IMR-90 (cell line): ENCODE measurements at regions not wholly inside any gene's neighbourhood (a gene's known extent, or its start where the extent isn't known, plus 50 kb on each side); places are given as distances from the start of the nearest gene placed in this dataset.

Source experiments
- ATAC-seq: fragments of 200-7000 bp; cut with Tn5 transposase; 2 replicates; pipeline ENCODE4 v1.9.1; 2020; ENCODE audit warnings: low read depth, mild to moderate bottlenecking, moderate library complexity
- BruUV-seq: library from RNA; stranded (reverse); fragments of 400-500 nt; replicated peaks from 2 replicates; lab custom pipeline; 2021; lab: Mats Ljungman, UMichigan
- CTCF ChIA-PET: fragments of 300-600 bp; formaldehyde crosslinking; extraction: SDS; loops from one replicate; lab custom pipeline; 2021; ENCODE audit warnings: antibody characterized with exemption; lab: Yijun Ruan, JAX
- POLR2A ChIA-PET: fragments of 300-600 bp; sonication (Branson Sonifier 250); formaldehyde crosslinking; loops from one replicate; lab custom pipeline; 2022; ENCODE audit warnings: antibody characterized with exemption; ENCODE audit not compliant: unreplicated experiment; lab: Charles Lee
- DNase-seq: peaks from one replicate; pipeline ENCODE4 v3.0.0; 2013
- H2AFZ ChIP-seq: replicated peaks from 2 replicates; pipeline ENCODE3; 2013; ENCODE audit warnings: low read length, mild to moderate bottlenecking; ENCODE audit not compliant: poor library complexity
- H2AK5ac ChIP-seq: 2 replicates; pipeline ENCODE4 v1.6.1; 2013; ENCODE audit warnings: low read depth, low read length, inconsistent platforms
- H2AK9ac ChIP-seq: replicated peaks from 2 replicates; pipeline ENCODE3; 2013; ENCODE audit warnings: mild to moderate bottlenecking, low read depth, low read length, moderate library complexity; ENCODE audit not compliant: poor library complexity
- H2BK120ac ChIP-seq: 2 replicates; pipeline ENCODE4 v1.6.1; 2013; ENCODE audit warnings: low read depth, low read length, inconsistent platforms
- H2BK15ac ChIP-seq: 3 replicates; pipeline ENCODE4 v1.6.1; 2013; ENCODE audit warnings: low read depth, low read length, inconsistent platforms
- H2BK20ac ChIP-seq: 2 replicates; pipeline ENCODE4 v1.6.1; 2013; ENCODE audit warnings: low read depth, mild to moderate bottlenecking, inconsistent platforms, low read length, moderate library complexity
- H2BK5ac ChIP-seq: 2 replicates; pipeline ENCODE4 v1.6.1; 2013; ENCODE audit warnings: mild to moderate bottlenecking, low read depth, low read length, inconsistent platforms; ENCODE audit not compliant: poor library complexity, severe bottlenecking
- H3K14ac ChIP-seq: replicated peaks from 2 replicates; pipeline ENCODE4 v1.6.1; 2013; ENCODE audit warnings: low read depth, low read length, inconsistent platforms
- H3K18ac ChIP-seq: 2 replicates; pipeline ENCODE4 v1.6.1; 2013; ENCODE audit warnings: low read depth, low read length, control low read depth
- H3K23ac ChIP-seq: 2 replicates; pipeline ENCODE4 v1.6.1; 2013; ENCODE audit warnings: low read depth, low read length, inconsistent platforms
- H3K27ac ChIP-seq: 2 replicates; pipeline ENCODE4 v1.5.1; 2013; ENCODE audit warnings: mild to moderate bottlenecking, control low read depth, low read length; ENCODE audit not compliant: insufficient read depth
- H3K27me3 ChIP-seq: 2 replicates; pipeline ENCODE4 v1.6.1; 2013; ENCODE audit warnings: low read length; ENCODE audit not compliant: control insufficient read depth, insufficient read depth
- H3K36me3 ChIP-seq: 2 replicates; pipeline ENCODE4 v1.6.1; 2013; ENCODE audit warnings: low read length, mixed read lengths; ENCODE audit not compliant: control insufficient read depth, insufficient read depth
- H3K4ac ChIP-seq: 2 replicates; pipeline ENCODE4 v1.6.1; 2013; ENCODE audit warnings: low read depth, low read length, inconsistent platforms
- H3K4me1 ChIP-seq: 2 replicates; pipeline ENCODE4 v1.6.1; 2013; ENCODE audit warnings: low read length, mixed read lengths; ENCODE audit not compliant: control insufficient read depth, insufficient read depth
- H3K4me2 ChIP-seq: 2 replicates; pipeline ENCODE4 v1.6.1; 2013; ENCODE audit warnings: low read depth, mild to moderate bottlenecking, control low read depth, low read length, moderate library complexity
- H3K4me3 ChIP-seq: 2 replicates; pipeline ENCODE4 v1.5.1; 2013; ENCODE audit warnings: low read depth, mild to moderate bottlenecking, control low read depth, low read length, moderate library complexity; ENCODE audit not compliant: insufficient read depth
- H3K56ac ChIP-seq: 2 replicates; pipeline ENCODE4 v1.6.1; 2013; ENCODE audit warnings: low read length, inconsistent platforms; ENCODE audit not compliant: insufficient read depth; ENCODE audit errors: extremely low read depth
- H3K79me1 ChIP-seq, 2 experiments: 2 replicates each; pipeline ENCODE4 v1.6.1; 2013; ENCODE audit warnings: low read length in 2 of 2, inconsistent platforms in 1 of 2, low read depth in 1 of 2
- H3K9ac ChIP-seq: 2 replicates; pipeline ENCODE4 v1.6.1; 2013; ENCODE audit warnings: low read depth, low read length, control low read depth
- H3K9me1 ChIP-seq: 2 replicates; pipeline ENCODE4 v1.6.1; 2013; ENCODE audit warnings: low read length, inconsistent platforms; ENCODE audit not compliant: insufficient read depth
- H3K9me3 ChIP-seq: 2 replicates; pipeline ENCODE4 v1.6.1; 2013; ENCODE audit warnings: low read length; ENCODE audit not compliant: control insufficient read depth, insufficient read depth
- H4K20me1 ChIP-seq: 2 replicates; pipeline ENCODE4 v1.6.1; 2013; ENCODE audit warnings: low read length, inconsistent platforms; ENCODE audit not compliant: insufficient read depth
- H4K5ac ChIP-seq: 2 replicates; pipeline ENCODE4 v1.6.1; 2013; ENCODE audit warnings: mild to moderate bottlenecking, low read depth, low read length, control low read depth
- H4K8ac ChIP-seq, 2 experiments: 2 replicates each; pipeline ENCODE4 v1.6.1; 2013; ENCODE audit warnings: low read depth in 2 of 2, low read length in 2 of 2, control low read depth in 1 of 2, inconsistent platforms in 1 of 2
- H4K91ac ChIP-seq: 2 replicates; pipeline ENCODE4 v1.6.1; 2013; ENCODE audit warnings: low read depth, low read length, inconsistent platforms; ENCODE audit not compliant: insufficient read depth
- BHLHE40 ChIP-seq: fragments of 150-350 bp; IDR thresholded peaks from 2 replicates; pipeline ENCODE4 v1.6.1; 2016; ENCODE audit warnings: mild to moderate bottlenecking, low read depth, low read length
- CHD1 ChIP-seq: IDR thresholded peaks from 2 replicates; pipeline ENCODE4 v1.6.1; 2012; ENCODE audit warnings: low read depth, low read length, improper control_type of control experiment
- FOS ChIP-seq: fragments of 150-350 bp; IDR thresholded peaks from 2 replicates; pipeline ENCODE4 v1.6.1; 2016; ENCODE audit warnings: low read depth, low read length
- RCOR1 ChIP-seq: IDR thresholded peaks from 2 replicates; pipeline ENCODE4 v1.6.1; 2012; ENCODE audit warnings: mild to moderate bottlenecking, low read length, improper control_type of control experiment; ENCODE audit not compliant: insufficient replicate concordance
- WGBS, 2 experiments: methylation state at CpG; one replicate each; pipeline versions ENCODE4 v1.1.5 to v1.1.7; 2013; ENCODE audit warnings: missing lambda C conversion rate in 2 of 2; ENCODE audit not compliant: insufficient read length in 1 of 2; ENCODE audit errors: extremely low coverage in 2 of 2; 5-methylcytosine and 5-hydroxymethylcytosine counted together
- dilution Hi-C: fragments of 300-500 bp; cut with HindIII; formaldehyde crosslinking; loops from one replicate; pipeline ENCODE4 v1.14.3; 2018; ENCODE audit warnings: low sequenced_read_pairs; ENCODE audit not compliant: unreplicated experiment
- in situ Hi-C: fragments of 300-500 bp; cut with MboI; formaldehyde crosslinking; loops from 3 replicates; pipeline ENCODE4 v1.14.3; 2019; ENCODE audit warnings: low sequenced_read_pairs, inconsistent platforms, mixed read lengths
- intact Hi-C: fragments of 100-400 bp; cut with micrococcal nuclease; formaldehyde crosslinking; loops from 2 replicates; pipeline ENCODE4 v1.10.0; 2022
- TF ChIP-seq, protein P1 (sequence below): fragments of 150-350 bp; IDR thresholded peaks from 2 replicates; pipeline ENCODE4 v1.6.1; 2016; ENCODE audit warnings: low read depth, mild to moderate bottlenecking, low read length, moderate library complexity, borderline replicate concordance

DNA sequence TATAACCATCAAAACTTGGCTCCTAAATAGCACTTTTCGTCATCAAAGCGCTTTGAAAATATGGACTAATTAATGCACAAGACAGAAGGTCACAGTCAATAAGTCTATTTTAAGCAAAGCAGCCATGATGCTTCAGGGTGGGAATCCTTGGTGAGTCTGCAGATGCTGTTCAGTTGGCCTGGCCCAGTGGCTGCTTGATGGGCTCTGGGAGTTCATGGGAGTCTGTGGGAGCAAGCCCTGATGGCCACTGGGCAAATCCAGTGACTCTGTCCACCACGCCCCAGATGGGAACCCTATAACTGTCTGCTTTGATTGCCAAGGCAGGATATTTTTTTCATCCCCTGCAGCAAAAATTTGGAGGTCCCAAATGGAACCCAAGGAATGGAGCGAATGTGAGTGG is 95.7 kb upstream of the CTBP2 start:
- no peak overlapping the region for H3K4me2 ChIP-seq
- POLR2A ChIA-PET: no interaction called here

More for the DNA sequence above, 95.7 kb upstream of the CTBP2 start:
- Histone ChIP-seq H2BK5ac (no peak overlapping the region), H3K18ac (no peak overlapping the region), H2BK15ac (no peak overlapping the region), H2AK9ac (no peak overlapping the region), H3K4ac (no peak overlapping the region), H4K5ac (no peak overlapping the region), H3K14ac (no peak overlapping the region), H3K9ac (no peak overlapping the region), H3K9me3 (no peaks in the 10 kb centered on the region), H2BK20ac (no peak overlapping the region), H3K27me3 (peaks cover 2% of the 10 kb centered on the region; the same call in 1 of the 2 replicates), H3K79me1 (no peaks in the 10 kb centered on the region), H3K36me3 (no peaks in the 10 kb centered on the region), H2AFZ (no peak overlapping the region), H3K23ac (no peak overlapping the region), H3K4me3 (no peak overlapping the region), H3K4me1 (no peaks in the 10 kb centered on the region), H2AK5ac (no peak overlapping the region), H3K27ac (no peak overlapping the region), H2BK120ac (no peak overlapping the region), H4K20me1 (no peaks in the 10 kb centered on the region), H3K56ac (no peak overlapping the region), H3K9me1 (no peaks in the 10 kb centered on the region), H4K8ac (no peak overlapping the region), H4K91ac (no peak overlapping the region)
- no peak for DNase-seq
- intact Hi-C loops: no loop called here
- WGBS, 2 experiments: 67% methylated on average over 2 of the region's 4 CpGs; no CpG with 5 or more reads in 1 of the 2 experiments
- no peak for ATAC-seq
- TF ChIP-seq, protein P1, sequence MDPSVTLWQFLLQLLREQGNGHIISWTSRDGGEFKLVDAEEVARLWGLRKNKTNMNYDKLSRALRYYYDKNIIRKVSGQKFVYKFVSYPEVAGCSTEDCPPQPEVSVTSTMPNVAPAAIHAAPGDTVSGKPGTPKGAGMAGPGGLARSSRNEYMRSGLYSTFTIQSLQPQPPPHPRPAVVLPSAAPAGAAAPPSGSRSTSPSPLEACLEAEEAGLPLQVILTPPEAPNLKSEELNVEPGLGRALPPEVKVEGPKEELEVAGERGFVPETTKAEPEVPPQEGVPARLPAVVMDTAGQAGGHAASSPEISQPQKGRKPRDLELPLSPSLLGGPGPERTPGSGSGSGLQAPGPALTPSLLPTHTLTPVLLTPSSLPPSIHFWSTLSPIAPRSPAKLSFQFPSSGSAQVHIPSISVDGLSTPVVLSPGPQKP: no peak
- TF ChIP-seq RCOR1 (no peak), CHD1 (no peak), FOS (no peak), BHLHE40 (no peak)
- dilution Hi-C loops: no loop called here
- no TSS peak for BruUV-seq
- CTCF ChIA-PET: no interaction called here
- in situ Hi-C loops: no loop called here
